OCI-LY7 (cell line): ENCODE measurements at regions not wholly inside any gene's neighbourhood (a gene's known extent, or its start where the extent isn't known, plus 50 kb on each side); places are given as distances from the start of the nearest gene placed in this dataset.
"Not testable (repeated sequence)": the region's sequence is repeated elsewhere in the genome, so short reads cannot be mapped to it uniquely, and the experiment has no call there.

Source experiments
- CTCF ChIP-seq: fragments of 200-600 bp; sonication (generic); conservative IDR thresholded peaks from 2 replicates; pipeline ENCODE4 v1.5.1; 2014; ENCODE audit warnings: mild to moderate bottlenecking, antibody characterized with exemption, low read length, moderate library complexity, mixed read lengths
- EZH2phosphoT487 ChIP-seq: fragments of 200-600 bp; sonication (generic); IDR thresholded peaks from 2 replicates; pipeline ENCODE4 v1.6.1; 2018; ENCODE audit warnings: low read depth, borderline replicate concordance, mild to moderate bottlenecking, mixed run types, antibody characterized with exemption, low read length, moderate library complexity, mixed read lengths

- not testable (repeated sequence) for TF ChIP-seq CTCF, EZH2phosphoT487
These were observed 191.1 kb downstream of the POTEH start for GRCh38 chr22:15880926-15881325.
